Amniotic epithelial cell (primary cell): ENCODE measurements at regions not wholly inside any gene's neighbourhood (a gene's known extent, or its start where the extent isn't known, plus 50 kb on each side); places are given as distances from the start of the nearest gene placed in this dataset.
A peak's percentile ranks its signal among the peaks of the same experiment; 100 is the strongest.

ENCODE experiments used
- DNase-seq: peaks from one replicate; pipeline ENCODE4 v3.0.0-alpha.2; 2010; ENCODE audit warnings: low read depth

GRCh38 chr15:31263751-31264558 is 62.7 kb upstream of the KLF13 start:
- DNase-seq, result peak; percentile 3

GRCh38 chr15:31264559-31265089 is 62.0 kb upstream of the KLF13 start:
- DNase-seq, result no peak

GRCh38 chr15:31265090-31265870 is 61.4 kb upstream of the KLF13 start:
- DNase-seq, result no peak

GRCh38 chr15:31265871-31266711 is 60.5 kb upstream of the KLF13 start:
- peak; percentile 28 for DNase-seq

- DNase-seq, result no peak
Measured at GRCh38 chr15:31266712-31267111, 59.9 kb upstream of the KLF13 start.

- DNase-seq, result no peak
Measured at GRCh38 chr15:31267161-31268107, 59.2 kb upstream of the KLF13 start.

GRCh38 chr15:31268108-31268501 is 58.5 kb upstream of the KLF13 start:
- no peak for DNase-seq

GRCh38 chr15:31268911-31269784 is 57.5 kb upstream of the KLF13 start:
- DNase-seq, result no peak

GRCh38 chr15:31269816-31270575 is 56.6 kb upstream of the KLF13 start:
- DNase-seq, result no peak

- no peak for DNase-seq
Measured at GRCh38 chr15:31270767-31271166, 55.9 kb upstream of the KLF13 start.

- no peak for DNase-seq
Measured at GRCh38 chr15:31271224-31271635, 55.4 kb upstream of the KLF13 start.

- DNase-seq, result no peak
Measured at GRCh38 chr15:31271711-31272557, 54.7 kb upstream of the KLF13 start.

- DNase-seq, result no peak
Measured at GRCh38 chr15:31272558-31273257, 53.9 kb upstream of the KLF13 start.

- DNase-seq, result no peak
Measured at GRCh38 chr15:31273258-31273941, 53.2 kb upstream of the KLF13 start.

GRCh38 chr15:31274496-31275330 is 51.9 kb upstream of the KLF13 start:
- DNase-seq, result no peak
